ENCODE measurements at regions not wholly inside any gene's neighbourhood (a gene's known extent, or its start where the extent isn't known, plus 50 kb on each side); places are given as distances from the start of the nearest gene placed in this dataset.

GRCh38 chr1:114290776-114291175, 137.1 kb upstream of the SYT6 start:
- TF ChIP-seq EZH2 (IDR thresholded peaks at IDR 0.05): no peak
- TF ChIP-seq POLR2AphosphoS5 (IDR thresholded peaks at IDR 0.05; ENCODE audit: borderline replicate concordance, low read depth, low read length): no peak
- no peak for TF ChIP-seq FOXP2 (optimal IDR thresholded peaks at IDR 0.05; ENCODE audit: control extremely low read depth, extremely low read length, insufficient read depth)
